Kidney tubule cell (primary cell): ENCODE measurements at regions not wholly inside any gene's neighbourhood (a gene's known extent, or its start where the extent isn't known, plus 50 kb on each side); places are given as distances from the start of the nearest gene placed in this dataset.

ENCODE experiments used
- DNase-seq: peaks from one replicate; pipeline ENCODE4 v3.0.0-alpha.2; 2018; ENCODE audit warnings: low spot score

GRCh38 chr1:55867304-55867843 is 652.2 kb upstream of the USP24 start:
- peak; percentile 7 for DNase-seq

DNA sequence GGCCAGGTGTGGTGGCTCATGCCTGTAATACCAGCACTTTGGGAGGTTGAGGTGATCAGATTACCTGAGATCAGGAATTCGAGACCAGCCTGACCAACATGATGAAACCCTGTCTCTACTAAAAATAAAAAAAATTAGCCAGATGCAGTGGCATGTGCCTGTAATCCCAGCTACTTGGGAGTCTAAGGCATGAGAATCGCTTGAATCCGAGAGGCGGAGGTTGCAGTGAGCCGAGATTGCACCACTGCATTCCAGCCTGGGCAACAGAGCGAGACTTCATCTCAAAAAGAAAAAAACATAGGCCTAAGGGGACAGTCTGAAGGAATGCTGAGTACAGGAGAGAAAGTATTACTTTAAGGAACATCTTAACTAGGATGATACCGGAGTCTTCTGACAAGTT is 650.6 kb upstream of the USP24 start:
- peak; percentile 12 for DNase-seq

DNA sequence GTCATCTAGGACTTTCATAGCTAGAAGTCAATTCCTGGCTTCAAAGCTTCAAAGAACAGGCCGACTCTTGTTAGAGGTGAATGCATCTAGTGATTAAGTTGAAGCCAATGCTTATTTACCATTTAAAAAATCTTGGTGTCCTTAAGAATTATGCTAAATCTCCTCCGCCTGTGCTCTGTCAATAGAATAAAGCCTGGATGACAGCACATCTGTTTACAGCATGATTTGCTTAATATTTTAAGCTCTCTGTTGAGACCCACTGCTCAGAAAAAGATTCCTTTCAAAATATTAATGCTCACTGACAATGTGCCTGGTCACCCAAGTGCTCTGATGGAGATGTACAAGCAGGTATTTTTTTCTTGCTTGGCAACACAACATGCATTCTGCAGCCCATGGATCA is 649.1 kb upstream of the USP24 start:
- no peak for DNase-seq

DNA sequence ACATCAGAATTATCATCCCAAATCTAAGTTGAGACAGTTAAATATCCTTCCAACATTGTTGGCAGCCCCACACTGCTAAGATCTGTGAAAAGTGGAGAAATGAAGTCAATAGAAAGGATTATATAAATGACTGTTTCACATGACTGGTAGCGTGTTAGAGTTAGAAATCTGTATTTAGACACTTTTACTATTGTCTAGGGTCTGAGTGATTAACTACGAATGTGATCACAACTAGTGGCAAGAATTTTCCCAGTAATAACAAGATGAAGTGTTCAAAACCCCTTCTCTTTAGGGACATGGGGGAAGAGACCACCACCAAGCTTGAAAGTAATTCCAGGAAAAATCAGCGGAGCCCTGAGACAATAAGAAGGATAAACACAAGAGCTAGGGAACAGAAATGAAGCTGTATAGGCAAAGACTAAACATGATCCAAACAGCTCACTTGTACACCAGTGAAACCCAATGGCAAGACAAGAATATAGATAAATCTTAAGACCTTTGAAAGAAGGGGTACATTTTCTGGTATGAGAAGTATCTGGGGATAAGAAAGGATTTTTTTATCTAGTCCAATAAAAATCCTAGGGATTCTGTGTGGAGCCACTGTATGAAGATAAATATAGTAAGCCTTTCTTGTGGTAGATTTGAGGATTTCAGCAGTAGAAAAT is 646.6 kb upstream of the USP24 start:
- no peak for DNase-seq

- DNase-seq: no peak
Observed at GRCh38 chr1:55860798-55861519, 645.8 kb upstream of the USP24 start.

DNA sequence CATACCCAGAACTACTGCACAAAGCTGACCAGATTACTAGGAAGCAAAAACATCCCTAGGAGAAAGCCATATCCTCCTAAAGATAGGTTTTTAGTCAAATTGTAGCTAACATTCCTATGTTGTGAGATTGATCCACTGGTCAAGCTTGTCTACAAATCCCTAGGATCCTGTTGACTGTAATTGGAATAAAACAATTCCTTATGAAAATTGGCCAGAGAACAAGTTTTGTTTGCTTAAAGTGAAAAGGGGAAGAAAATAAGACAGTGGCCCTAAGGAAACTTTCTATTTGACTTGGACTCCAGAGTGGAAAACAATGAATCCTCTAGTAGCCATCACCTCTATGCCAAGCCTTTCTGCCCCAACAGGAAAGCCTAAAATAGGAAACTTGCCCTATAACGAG is 645.2 kb upstream of the USP24 start:
- no peak for DNase-seq

DNA sequence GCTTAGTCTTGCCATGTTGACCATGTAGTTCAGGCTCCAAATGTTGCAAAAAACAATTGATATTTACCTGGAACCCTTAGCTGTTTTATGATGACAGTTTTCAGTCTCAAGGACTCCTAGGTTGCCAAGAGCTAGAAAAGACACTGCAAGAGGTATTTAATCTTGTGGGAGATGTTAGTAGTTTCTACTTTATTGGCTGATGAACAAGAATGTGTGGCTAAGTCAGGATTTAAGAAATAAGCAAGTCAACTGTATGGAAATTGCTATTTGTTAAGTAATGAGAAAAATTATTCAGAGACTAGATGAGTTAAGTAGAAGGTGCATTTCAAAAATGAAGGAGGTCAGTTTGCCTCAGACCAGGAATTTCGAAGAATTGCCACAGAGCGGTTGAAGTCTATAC is 639.7 kb upstream of the USP24 start:
- DNase-seq: no peak

- DNase-seq: peak; percentile 20
Observed at GRCh38 chr1:55848906-55849305, 633.7 kb upstream of the USP24 start.

DNA sequence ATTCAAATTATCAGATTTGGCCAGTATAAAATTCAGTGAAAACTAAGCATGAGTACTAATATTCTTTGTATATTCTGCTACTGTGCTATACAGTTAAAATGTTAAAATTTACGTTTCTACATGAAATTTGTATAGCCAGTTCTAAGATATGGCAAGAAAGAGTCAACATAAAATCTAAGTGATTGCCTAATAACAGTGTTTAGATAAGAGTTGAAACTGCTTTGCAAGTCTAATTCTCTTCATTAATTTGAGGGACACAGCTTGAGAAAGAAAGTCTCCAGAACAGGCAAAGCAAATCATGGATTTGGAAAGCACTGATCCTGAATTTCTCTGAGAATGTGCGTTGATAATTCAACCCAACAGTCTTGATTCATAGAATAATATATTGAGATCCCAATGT is 630.9 kb upstream of the USP24 start:
- DNase-seq: no peak

DNA sequence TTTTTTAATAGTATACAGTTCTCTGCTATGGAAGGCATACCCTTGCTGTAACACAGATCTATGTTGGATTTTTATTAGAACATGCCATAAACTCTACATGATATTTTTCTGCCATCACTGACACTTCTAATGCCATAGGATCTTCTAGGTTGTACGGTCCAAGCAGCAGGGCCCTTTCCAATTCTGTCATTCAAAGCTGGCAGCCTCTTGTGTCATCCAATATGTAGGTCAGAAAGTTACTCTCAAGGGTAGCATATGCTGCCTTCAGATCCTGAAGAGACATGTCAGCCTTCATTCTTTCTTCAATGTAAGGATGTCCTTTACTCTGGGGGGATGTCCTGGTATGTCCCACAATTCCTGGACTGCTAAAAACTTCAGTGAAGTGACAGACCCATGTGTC is 629.2 kb upstream of the USP24 start:
- no peak for DNase-seq

DNA sequence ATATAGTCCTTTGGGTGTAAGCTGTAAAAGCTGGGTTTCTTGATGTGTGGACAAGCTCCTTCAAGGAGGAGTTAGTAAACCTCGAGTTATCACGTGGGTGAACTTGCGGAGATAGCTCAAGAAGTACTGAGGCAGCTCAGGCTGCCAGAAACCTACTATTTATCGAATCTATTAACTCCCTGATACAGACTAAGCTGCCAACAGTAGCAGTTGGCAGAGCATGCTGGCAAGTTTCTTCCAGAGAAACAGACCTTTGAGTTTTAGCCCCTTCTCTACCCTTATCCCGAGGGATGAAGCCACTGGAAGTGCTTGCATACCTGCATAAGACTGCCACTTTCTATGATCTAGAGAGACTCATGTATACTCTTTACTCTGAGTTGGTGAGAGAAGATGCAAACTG is 624.5 kb upstream of the USP24 start:
- no peak for DNase-seq

GRCh38 chr1:55839221-55839620 is 624.1 kb upstream of the USP24 start:
- DNase-seq: no peak

DNA sequence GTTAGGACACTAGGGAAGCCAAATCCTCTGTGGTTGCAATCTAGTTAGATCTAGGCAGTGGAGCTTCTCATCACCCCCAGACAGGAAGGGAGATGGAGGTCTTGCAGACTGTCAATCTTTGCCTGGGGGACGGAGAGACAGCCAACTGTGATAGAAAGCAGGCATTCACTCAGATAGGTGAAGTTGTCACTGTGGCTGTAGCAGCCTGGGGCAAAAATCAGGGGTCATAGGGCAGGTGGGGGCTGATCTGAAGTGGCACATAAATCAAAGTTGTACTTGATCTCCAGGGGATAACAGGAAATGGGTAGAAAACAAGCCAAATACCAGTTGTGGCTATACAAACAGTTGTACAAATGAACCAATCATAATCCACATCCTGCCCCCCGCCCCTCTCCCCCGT is 620.9 kb upstream of the USP24 start:
- DNase-seq: no peak

DNA sequence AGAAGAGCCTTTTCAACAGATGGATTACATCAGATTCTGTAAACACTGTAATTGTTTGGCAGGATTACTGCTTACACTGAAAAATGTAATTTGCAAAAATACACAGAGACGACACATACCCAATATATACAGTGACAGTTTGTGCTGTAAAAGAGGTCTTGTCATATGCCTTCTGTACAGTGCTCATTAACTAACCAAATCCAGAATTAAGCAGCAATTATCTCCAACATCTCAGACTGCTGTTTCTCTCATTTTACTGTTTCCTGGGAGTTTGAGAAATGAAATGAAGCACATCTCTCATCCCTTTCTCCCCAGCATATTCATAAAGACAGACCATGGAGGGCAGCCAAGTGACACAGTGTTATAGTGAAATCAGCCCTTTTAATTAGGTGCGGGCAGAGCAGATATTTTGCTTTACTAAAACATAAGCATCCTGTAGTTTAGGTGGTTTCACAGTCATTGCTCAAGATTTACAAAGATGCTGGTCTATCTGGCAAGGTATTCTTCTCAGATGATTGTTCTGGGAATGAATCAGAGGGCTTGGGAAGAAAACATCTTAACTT is 618.4 kb upstream of the USP24 start:
- no peak for DNase-seq

- DNase-seq: no peak
Observed at GRCh38 chr1:55831759-55832158, 616.6 kb upstream of the USP24 start.

- no peak for DNase-seq
Observed at GRCh38 chr1:55828044-55828443, 612.9 kb upstream of the USP24 start.

GRCh38 chr1:55827350-55827749 is 612.2 kb upstream of the USP24 start:
- peak; percentile 69 for DNase-seq

DNA sequence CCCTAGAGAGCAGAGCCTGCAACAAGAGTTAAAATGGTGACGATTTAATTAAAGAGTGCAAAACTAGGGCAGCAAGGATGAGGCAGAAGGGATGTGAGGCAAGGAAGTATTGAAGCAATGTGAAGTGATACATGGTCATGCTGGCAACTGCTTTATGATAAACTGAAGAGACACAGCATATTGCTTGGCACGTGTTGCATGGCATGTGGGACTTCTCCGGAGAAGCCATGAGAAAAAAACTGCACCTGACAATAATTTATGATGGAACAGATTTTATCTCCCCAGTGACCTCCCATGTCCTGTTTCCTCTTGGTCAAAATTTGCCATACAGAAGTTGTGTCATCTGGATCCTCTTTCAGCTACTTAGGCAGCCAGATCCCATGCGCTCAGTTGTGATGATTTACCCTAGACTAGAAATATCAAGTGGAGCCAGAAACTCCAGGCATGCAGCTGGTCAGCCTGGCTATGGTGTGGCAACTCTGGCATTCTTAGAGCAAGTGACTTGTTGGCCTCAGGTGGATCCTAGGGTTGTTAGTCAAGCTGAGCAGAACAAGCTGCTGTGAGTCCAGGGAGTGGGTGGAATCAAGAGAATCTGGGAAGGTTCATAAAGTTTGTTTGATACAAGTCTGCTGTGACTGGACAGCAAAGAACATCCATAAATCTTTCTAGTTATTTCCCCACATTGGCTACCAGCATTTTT is 611.4 kb upstream of the USP24 start:
- DNase-seq: no peak

GRCh38 chr1:55825461-55825860 is 610.3 kb upstream of the USP24 start:
- no peak for DNase-seq

DNA sequence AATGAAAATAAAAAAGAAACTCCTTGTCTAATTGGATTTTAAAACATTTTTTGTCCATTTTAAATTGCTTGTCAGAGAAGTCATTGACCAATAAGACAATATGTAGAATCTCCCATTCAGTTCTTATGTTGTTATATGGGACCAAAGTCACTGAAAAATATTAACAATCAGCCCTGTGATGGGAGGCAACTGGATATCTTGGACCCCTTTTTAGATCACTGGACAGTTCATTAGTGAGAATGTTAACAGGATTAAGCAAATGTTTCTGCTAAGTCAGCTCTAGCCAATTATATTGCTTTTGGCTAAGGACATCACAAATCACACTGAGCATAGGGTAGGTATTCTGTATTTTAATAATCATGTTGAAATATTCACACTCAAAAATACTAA is 609.1 kb upstream of the USP24 start:
- DNase-seq: no peak

- peak; percentile 26 for DNase-seq
Observed at GRCh38 chr1:55823541-55824250, 608.5 kb upstream of the USP24 start.

- no peak for DNase-seq
Observed at GRCh38 chr1:55822891-55823290, 607.7 kb upstream of the USP24 start.
